ENCODE measurements at regions not wholly inside any gene's neighbourhood (a gene's known extent, or its start where the extent isn't known, plus 50 kb on each side); places are given as distances from the start of the nearest gene placed in this dataset.
"Not testable (repeated sequence)": the region's sequence is repeated elsewhere in the genome, so short reads cannot be mapped to it uniquely, and the experiment has no call there.

- WGBS, 2 donors = 82 to 86% methylated on average over 5 of the region's 5 CpGs
- TF ChIP-seq EP300 (IDR thresholded peaks at IDR 0.05) = no peak
- H3K9me3 ChIP-seq = no peaks in the 10 kb centered on the region
- H3K4me3 ChIP-seq = no peak overlapping the region
- H3K4me1 ChIP-seq = no peaks in the 10 kb centered on the region
- H3K27ac ChIP-seq = no peak overlapping the region
- no peaks in the 10 kb centered on the region for H3K36me3 ChIP-seq
- no peak for DNase-seq (ENCODE audit: low spot score in 2 of 2)
- peaks cover 0 to 6% of the 10 kb centered on the region in 2 donors for H3K27me3 ChIP-seq
These were observed 165.1 kb downstream of the VSIG4 start for GRCh38 chrX:65874765-65875164.

DNA sequence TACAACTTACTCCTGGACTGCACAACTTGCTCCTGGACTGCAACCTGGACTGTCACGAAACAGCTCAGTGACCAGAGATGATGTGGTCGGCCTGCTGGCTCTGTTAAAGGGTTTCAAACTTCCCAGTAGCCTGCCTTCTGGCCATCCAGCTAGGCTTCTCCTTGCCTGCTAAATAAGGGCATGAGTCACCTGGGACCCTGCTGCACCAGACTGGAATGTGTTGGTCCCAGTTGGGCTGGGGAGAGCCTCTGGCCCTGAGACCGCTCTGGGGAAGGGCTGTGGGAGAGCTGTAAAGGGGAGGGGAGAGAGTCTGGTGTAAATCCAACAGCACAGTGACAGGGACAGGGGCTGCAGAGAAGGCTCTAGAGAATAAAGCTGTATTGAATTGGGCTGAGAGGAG, 165.8 kb downstream of the VSIG4 start:
- Histone ChIP-seq H3K27ac (no peak overlapping the region), H3K27me3 (peaks cover 0 to 6% of the 10 kb centered on the region in 2 donors), H3K9me3 (no peaks in the 10 kb centered on the region), H3K36me3 (no peaks in the 10 kb centered on the region), H3K4me3 (no peak overlapping the region), H3K4me1 (no peaks in the 10 kb centered on the region)
- DNase-seq (ENCODE audit: low spot score in 2 of 2) = no peak
- 47 to 55% methylated on average over 2 to 3 of the region's 3 CpGs for WGBS, 2 donors
- TF ChIP-seq CTCF (IDR thresholded peaks at IDR 0.05) (no peak), POLR2A (IDR thresholded peaks at IDR 0.05) (no peak), EP300 (IDR thresholded peaks at IDR 0.05) (no peak)

DNA sequence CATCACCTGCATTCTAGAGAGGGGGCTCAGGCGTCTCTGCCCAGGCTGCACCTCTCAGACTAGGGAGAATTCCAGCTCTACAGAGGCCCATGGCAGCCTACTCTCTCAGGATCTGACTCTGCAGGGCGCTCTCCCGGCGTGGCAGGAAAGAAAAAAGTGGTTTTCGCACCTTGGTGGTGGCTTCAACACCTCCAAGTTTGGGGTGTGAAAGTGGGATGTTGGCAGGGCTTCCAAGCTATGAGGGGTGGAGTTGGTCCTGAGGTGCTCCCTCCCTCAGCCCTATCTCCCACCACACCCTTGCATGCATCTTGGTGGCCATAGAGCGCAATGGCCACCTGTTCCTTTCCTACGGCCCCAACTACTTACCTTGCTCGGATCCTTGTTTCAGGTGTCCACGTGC, 166.5 kb downstream of the VSIG4 start:
- Histone ChIP-seq H3K9me3 (no peaks in the 10 kb centered on the region), H3K36me3 (no peaks in the 10 kb centered on the region), H3K4me3 (no peak overlapping the region), H3K27ac (no peak overlapping the region), H3K4me1 (no peaks in the 10 kb centered on the region), H3K27me3 (peaks cover 0 to 6% of the 10 kb centered on the region in 2 donors)
- 79 to 93% methylated on average over 9 of the region's 9 CpGs for WGBS, 2 donors
- no peak for TF ChIP-seq EP300 (IDR thresholded peaks at IDR 0.05)
- TF ChIP-seq CTCF (IDR thresholded peaks at IDR 0.05) = no peak
- no peak for TF ChIP-seq POLR2A (IDR thresholded peaks at IDR 0.05)
- DNase-seq (ENCODE audit: low spot score in 2 of 2) = no peak

DNA sequence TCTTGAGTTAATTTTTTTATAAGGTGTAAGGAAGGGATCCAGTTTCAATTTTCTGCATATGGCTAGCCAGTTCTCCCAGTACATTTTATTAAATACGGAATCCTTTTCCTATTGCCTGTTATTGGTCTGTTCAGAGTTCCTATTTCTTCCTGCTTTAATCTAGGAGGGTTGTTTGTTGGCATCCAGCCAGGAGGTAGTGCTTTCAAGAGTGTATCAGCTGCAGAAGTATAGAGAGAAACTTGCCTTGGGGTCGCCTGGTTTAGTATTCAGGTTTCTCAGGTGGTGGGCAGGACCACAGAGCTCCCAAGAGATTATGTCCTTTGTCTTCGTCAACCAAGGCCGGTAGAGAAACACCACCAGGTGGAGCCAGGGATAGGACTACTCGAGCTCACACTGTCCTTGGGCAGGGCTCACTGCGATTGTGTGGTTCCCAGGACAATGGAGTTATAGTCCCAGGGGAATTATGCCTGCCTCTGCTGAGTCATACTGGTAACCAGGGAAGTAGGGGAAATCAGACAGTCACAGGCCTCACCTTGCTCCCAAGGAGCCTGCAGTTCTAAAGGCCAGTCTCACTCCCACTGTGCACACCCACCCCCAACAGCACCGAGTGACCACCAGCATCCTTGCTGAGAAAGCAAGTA, 168.1 kb downstream of the VSIG4 start:
- 45 to 54% methylated on average over 6 to 7 of the region's 7 CpGs for WGBS, 2 donors
- no peak overlapping the region for H3K27ac ChIP-seq
- H3K36me3 ChIP-seq = no peaks in the 10 kb centered on the region
- DNase-seq (ENCODE audit: low spot score in 2 of 2) = no peak
- H3K9me3 ChIP-seq = no peaks in the 10 kb centered on the region
- no peaks in the 10 kb centered on the region for H3K4me1 ChIP-seq
- no peak overlapping the region for H3K4me3 ChIP-seq
- peaks cover 0 to 6% of the 10 kb centered on the region in 2 donors for H3K27me3 ChIP-seq
- TF ChIP-seq POLR2A (IDR thresholded peaks at IDR 0.05) (no peak), CTCF (IDR thresholded peaks at IDR 0.05) (no peak), EP300 (IDR thresholded peaks at IDR 0.05) (no peak)

DNA sequence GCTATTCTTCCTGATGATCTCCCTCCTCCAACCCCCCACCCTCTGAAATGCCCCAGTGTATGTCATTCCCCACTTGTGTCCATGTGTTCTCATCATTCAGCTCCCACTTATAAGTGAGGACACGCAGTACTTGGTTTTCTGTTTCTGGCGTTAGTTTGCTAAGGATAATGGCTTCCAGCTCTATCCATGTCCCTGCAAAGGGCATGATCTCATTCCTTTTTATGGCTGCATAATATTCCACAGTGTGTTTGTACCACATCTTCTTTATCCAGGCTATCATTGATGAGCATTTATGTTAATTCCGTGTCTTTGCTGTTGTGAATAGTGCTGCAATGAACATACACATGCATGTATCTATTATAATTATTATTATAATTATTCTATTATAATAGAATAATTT, 169.3 kb downstream of the VSIG4 start:
- 78 to 89% methylated on average over 1 to 3 of the region's 3 CpGs for WGBS, 2 donors
- DNase-seq (ENCODE audit: low spot score in 2 of 2); H3K4me3 ChIP-seq: not testable (repeated sequence)

GRCh38 chrX:65866773-65867172, 173.1 kb downstream of the VSIG4 start:
- no peaks in the 10 kb centered on the region for H3K4me1 ChIP-seq
- no peaks in the 10 kb centered on the region for H3K36me3 ChIP-seq
- no peaks in the 10 kb centered on the region for H3K9me3 ChIP-seq
- H3K27ac ChIP-seq = no peak overlapping the region
- no peak overlapping the region for H3K4me3 ChIP-seq
- DNase-seq (ENCODE audit: low spot score in 2 of 2) = no peak
- WGBS, 2 donors = 74 to 91% methylated on average over 1 of the region's 1 CpG
- H3K27me3 ChIP-seq = peaks cover 0 to 4% of the 10 kb centered on the region in 2 donors
- TF ChIP-seq EP300 (IDR thresholded peaks at IDR 0.05) (no peak), CTCF (IDR thresholded peaks at IDR 0.05) (no peak), POLR2A (IDR thresholded peaks at IDR 0.05) (no peak)

More for the DNA sequence above, 169.3 kb downstream of the VSIG4 start:
- not testable (repeated sequence) for H3K9me3 ChIP-seq, H3K27ac ChIP-seq, H3K36me3 ChIP-seq, H3K27me3 ChIP-seq, H3K4me1 ChIP-seq

All from tibial nerve (tissue), 4 donors.